HEK293 (cell line): ENCODE measurements at regions not wholly inside any gene's neighbourhood (a gene's known extent, or its start where the extent isn't known, plus 50 kb on each side); places are given as distances from the start of the nearest gene placed in this dataset.

ENCODE experiments used
- CTCF ChIA-PET: fragments of 350-600 bp; formaldehyde crosslinking; extraction: SDS; loops from one replicate; lab custom pipeline; 2021; ENCODE audit warnings: antibody characterized with exemption; lab: Yijun Ruan, JAX
- POLR2A ChIA-PET: fragments of 300-600 bp; formaldehyde crosslinking; extraction: SDS; loops from one replicate; lab custom pipeline; 2020; ENCODE audit warnings: antibody characterized with exemption, inconsistent platforms; lab: Yijun Ruan, JAX
- H3K27ac ChIP-seq: fragments of 200-500 bp; sonication (Bioruptor generic); 2 replicates; pipeline ENCODE4 v1.5.1; 2014; ENCODE audit warnings: low read depth, low read length, control low read depth, inconsistent platforms; ENCODE audit errors: extremely low read depth
- H3K36me3 ChIP-seq, 2 experiments: fragments of 200-500 bp in 1 of 2; sonication (Bioruptor generic) in 1 of 2; 1 replicate in 1 of 2; 2 replicates in 1 of 2; pipeline ENCODE4 v1.5.1; 2014 to 2017; ENCODE audit warnings: inconsistent platforms in 2 of 2, low read length in 2 of 2; ENCODE audit not compliant: control insufficient read depth in 2 of 2, insufficient read depth in 1 of 2
- H3K4me1 ChIP-seq: fragments of 200-500 bp; sonication (Bioruptor generic); 2 replicates; pipeline ENCODE4 v1.5.1; 2014; ENCODE audit warnings: mild to moderate bottlenecking, low read length, inconsistent platforms; ENCODE audit not compliant: control insufficient read depth, insufficient read depth
- H3K4me3 ChIP-seq: 2 replicates; pipeline ENCODE4 v1.5.1; 2011; ENCODE audit warnings: low read depth, mild to moderate bottlenecking, control low read depth, low read length, moderate library complexity
- H3K9me3 ChIP-seq: fragments of 200-500 bp; sonication (Bioruptor generic); 2 replicates; pipeline ENCODE4 v1.5.1; 2014; ENCODE audit warnings: low read depth, low read length, inconsistent platforms; ENCODE audit not compliant: control insufficient read depth, insufficient read depth
- ATF2 ChIP-seq: fragments of 450-650 bp; formaldehyde crosslinking; IDR thresholded peaks from 2 replicates; pipeline ENCODE4 v1.5.1; 2016; ENCODE audit warnings: missing biosample characterization, missing genetic modification characterization, low read depth
- BCL6B ChIP-seq: fragments of 450-650 bp; formaldehyde crosslinking; IDR thresholded peaks from 2 replicates; pipeline ENCODE4 v1.5.1; 2017; ENCODE audit warnings: missing biosample characterization, missing genetic modification characterization
- GLI2 ChIP-seq: fragments of 450-650 bp; formaldehyde crosslinking; IDR thresholded peaks from 2 replicates; pipeline ENCODE4; 2017; ENCODE audit warnings: missing biosample characterization, missing genetic modification characterization, low read depth, borderline replicate concordance
- INSM2 ChIP-seq: fragments of 450-650 bp; formaldehyde crosslinking; IDR thresholded peaks from 2 replicates; pipeline ENCODE4 v1.5.1; 2016; ENCODE audit warnings: missing biosample characterization, missing genetic modification characterization
- MEIS1 ChIP-seq: sonication (generic); formaldehyde crosslinking; IDR thresholded peaks from 2 replicates; pipeline ENCODE4 v1.8.1; 2022; ENCODE audit warnings: missing genetic modification reagents, mild to moderate bottlenecking, borderline replicate concordance
- SALL2 ChIP-seq: fragments of 450-650 bp; formaldehyde crosslinking; IDR thresholded peaks from 2 replicates; pipeline ENCODE4 v1.5.0; 2017; ENCODE audit warnings: missing biosample characterization, mild to moderate bottlenecking, missing genetic modification characterization, borderline replicate concordance
- YY1 ChIP-seq: fragments of 450-650 bp; formaldehyde crosslinking; IDR thresholded peaks from 2 replicates; pipeline ENCODE4 v1.5.1; 2018; ENCODE audit warnings: missing biosample characterization, missing genetic modification characterization
- ZBTB1 ChIP-seq: fragments of 450-650 bp; formaldehyde crosslinking; IDR thresholded peaks from 2 replicates; pipeline ENCODE4 v1.5.1; 2016; ENCODE audit warnings: missing biosample characterization, missing genetic modification characterization
- ZBTB6 ChIP-seq: fragments of 450-650 bp; formaldehyde crosslinking; IDR thresholded peaks from 2 replicates; pipeline ENCODE4 v1.5.1; 2017; ENCODE audit warnings: missing biosample characterization, missing genetic modification characterization
- ZNF223 ChIP-seq: fragments of 450-650 bp; formaldehyde crosslinking; IDR thresholded peaks from 2 replicates; pipeline ENCODE4 v1.5.1; 2016; ENCODE audit warnings: missing biosample characterization, missing genetic modification characterization
- ZNF24 ChIP-seq: fragments of 450-650 bp; formaldehyde crosslinking; IDR thresholded peaks from 2 replicates; pipeline ENCODE4 v1.5.1; 2016; ENCODE audit warnings: missing biosample characterization, missing genetic modification characterization
- ZNF266 ChIP-seq: fragments of 450-650 bp; formaldehyde crosslinking; IDR thresholded peaks from 2 replicates; pipeline ENCODE4 v1.5.1; 2016; ENCODE audit warnings: missing biosample characterization, missing genetic modification characterization, low read depth
- ZNF311 ChIP-seq: fragments of 450-650 bp; formaldehyde crosslinking; IDR thresholded peaks from 2 replicates; pipeline ENCODE4 v1.5.1; 2017; ENCODE audit warnings: missing biosample characterization, missing genetic modification characterization, borderline replicate concordance
- ZNF354C ChIP-seq: fragments of 450-650 bp; formaldehyde crosslinking; IDR thresholded peaks from 2 replicates; pipeline ENCODE4 v1.5.1; 2016; ENCODE audit warnings: missing biosample characterization, missing genetic modification characterization, low read depth, borderline replicate concordance
- ZNF501 ChIP-seq: fragments of 450-650 bp; formaldehyde crosslinking; IDR thresholded peaks from 2 replicates; pipeline ENCODE4 v1.5.1; 2016; ENCODE audit warnings: missing biosample characterization, missing genetic modification characterization
- ZNF513 ChIP-seq: fragments of 450-650 bp; IDR thresholded peaks from 2 replicates; pipeline ENCODE4 v1.5.1; 2018; ENCODE audit warnings: missing biosample characterization, missing genetic modification characterization
- ZNF560 ChIP-seq: fragments of 450-650 bp; formaldehyde crosslinking; IDR thresholded peaks from 2 replicates; pipeline ENCODE4 v1.5.1; 2017; ENCODE audit warnings: missing biosample characterization, missing genetic modification characterization, borderline replicate concordance
- ZNF704 ChIP-seq: fragments of 450-650 bp; formaldehyde crosslinking; IDR thresholded peaks from 2 replicates; pipeline ENCODE4 v1.5.1; 2016; ENCODE audit warnings: missing biosample characterization, missing genetic modification characterization
- ZNF777 ChIP-seq: fragments of 450-650 bp; formaldehyde crosslinking; IDR thresholded peaks from 2 replicates; pipeline ENCODE4 v1.5.1; 2017; ENCODE audit warnings: missing biosample characterization, missing genetic modification characterization, borderline replicate concordance

- TF ChIP-seq GLI2 (tag by site-specific recombination), result no peak
- TF ChIP-seq ATF2 (tag by site-specific recombination), result no peak
- no peak for TF ChIP-seq SALL2 (tag by site-specific recombination)
- TF ChIP-seq ZNF777 (tag by site-specific recombination), result no peak
- no peak for TF ChIP-seq ZBTB1
- no peak for TF ChIP-seq ZNF266 (tag by site-specific recombination)
- TF ChIP-seq ZNF513 (tag by site-specific recombination), result no peak
- TF ChIP-seq ZNF354C (tag by site-specific recombination), result no peak
- TF ChIP-seq, all 188 proteins: peak for 0
Observed at GRCh38 chr12:19856389-19856788, 417.1 kb downstream of the AEBP2 start (continued).

GRCh38 chr12:19857204-19857603 is 417.9 kb downstream of the AEBP2 start:
- ChIA-PET CTCF (no interaction called here), POLR2A (interaction anchor here (0.6 kb wide), 1 partner anchor 347 kb away, joined by 4 read pairs; no protein-coding TSS in a partner anchor)
- no peaks in the 10 kb centered on the region for H3K9me3 ChIP-seq

More at GRCh38 chr12:19857204-19857603, 417.9 kb downstream of the AEBP2 start:
- H3K4me3 ChIP-seq, result no peak overlapping the region
- no peaks in the 10 kb centered on the region for H3K36me3 ChIP-seq
- no peaks in the 10 kb centered on the region for H3K4me1 ChIP-seq
- TF ChIP-seq ZNF501 (tag by site-specific recombination) (no peak), BCL6B (tag by site-specific recombination) (no peak), ZNF704 (tag by site-specific recombination) (no peak), YY1 (tag by site-specific recombination) (no peak), ZNF560 (tag by site-specific recombination) (no peak), ZNF24 (no peak), INSM2 (tag by site-specific recombination) (no peak), MEIS1 (no peak), ZNF223 (no peak), ZNF311 (tag by site-specific recombination) (no peak), ZBTB6 (tag by site-specific recombination) (no peak)
- H3K27ac ChIP-seq, result no peak overlapping the region
